ENCODE measurements at regions not wholly inside any gene's neighbourhood (a gene's known extent, or its start where the extent isn't known, plus 50 kb on each side); places are given as distances from the start of the nearest gene placed in this dataset.

DNA sequence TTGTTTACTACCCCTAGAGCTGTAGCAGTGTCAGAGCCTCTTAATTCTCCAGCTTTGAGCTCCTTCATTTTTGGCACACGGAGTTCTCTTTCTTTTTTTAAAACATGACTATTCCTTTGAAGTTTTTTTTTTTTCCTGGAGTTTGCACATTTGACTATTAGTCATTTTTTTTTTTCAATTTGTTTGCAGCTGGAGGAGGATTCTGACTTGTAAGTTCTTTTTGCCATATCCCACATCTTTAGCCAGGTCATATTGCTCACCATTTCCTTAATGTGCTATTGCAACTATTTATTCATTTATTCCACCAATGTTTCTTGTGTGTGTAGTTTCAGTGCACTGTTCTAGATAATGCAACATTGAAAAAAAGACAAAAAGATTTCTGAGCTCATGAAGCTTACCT lies 166.3 kb upstream of the ARHGAP20 start:
- 52 to 68% methylated on average over 1 of the region's 1 CpG for WGBS, 2 donors
- TF ChIP-seq POLR2A (IDR thresholded peaks at IDR 0.05) (no peak), CTCF (IDR thresholded peaks at IDR 0.05) (no peak)
- no peaks in the 10 kb centered on the region for H3K9me3 ChIP-seq
- no peak overlapping the region for H3K4me3 ChIP-seq
- H3K27me3 ChIP-seq, result no peaks in the 10 kb centered on the region
- no peaks in the 10 kb centered on the region for H3K36me3 ChIP-seq (ENCODE audit: low read depth, missing control alignments)
- peaks cover 21% of the 10 kb centered on the region for H3K4me1 ChIP-seq
- no peak overlapping the region for H3K27ac ChIP-seq
- intact Hi-C loops (cut with DNase I; ENCODE audit: low total_unique reads), result no loop called here
- no peak for DNase-seq

DNA sequence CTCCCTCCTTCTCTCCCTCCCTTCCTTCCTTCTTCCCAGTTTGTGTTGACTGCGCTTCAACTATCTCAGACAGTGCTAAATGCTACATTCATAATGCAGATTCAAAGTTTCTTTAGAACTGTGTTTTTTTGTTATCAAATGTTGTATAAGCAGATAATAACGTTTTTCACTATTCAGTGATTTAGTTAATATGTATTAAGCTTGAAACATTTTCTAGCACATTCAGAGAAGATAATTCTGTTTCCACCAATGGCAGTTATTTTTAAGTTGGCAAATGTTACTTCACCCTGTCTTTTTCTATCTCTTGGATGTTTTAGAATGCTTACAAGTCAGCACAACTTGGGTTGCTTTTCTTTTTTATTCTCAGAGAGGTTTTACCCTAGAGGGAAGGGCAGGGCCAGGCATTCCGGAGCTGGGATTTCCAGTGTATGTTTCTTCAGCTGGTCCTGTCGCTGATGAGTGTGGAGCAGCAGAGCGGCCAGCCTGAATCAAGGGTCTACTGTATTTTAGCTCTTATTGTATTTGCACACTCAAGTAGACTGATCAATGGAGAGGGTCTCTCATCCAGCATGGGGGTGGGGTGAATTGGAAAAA lies 162.3 kb upstream of the ARHGAP20 start:
- no peaks in the 10 kb centered on the region for H3K36me3 ChIP-seq (ENCODE audit: low read depth, missing control alignments)
- H3K4me3 ChIP-seq, result no peak overlapping the region
- no peaks in the 10 kb centered on the region for H3K9me3 ChIP-seq
- 28 to 32% methylated on average over 5 of the region's 5 CpGs for WGBS, 2 donors
- intact Hi-C loops (cut with DNase I; ENCODE audit: low total_unique reads), result no loop called here
- H3K27me3 ChIP-seq, result no peaks in the 10 kb centered on the region
- peaks cover 24% of the 10 kb centered on the region for H3K4me1 ChIP-seq
- peak overlapping the region in 1 of 2 donors; percentile 46 for H3K27ac ChIP-seq
- TF ChIP-seq POLR2A (IDR thresholded peaks at IDR 0.05) (no peak), CTCF (IDR thresholded peaks at IDR 0.05) (no peak)
- DNase-seq, result peak; percentile 59

- H3K4me1 ChIP-seq, result peaks cover 24% of the 10 kb centered on the region
- 69 to 78% methylated on average over 1 of the region's 1 CpG for WGBS, 2 donors
- peak overlapping the region in 1 of 2 donors; percentile 9 for H3K27ac ChIP-seq
- intact Hi-C loops (cut with DNase I; ENCODE audit: low total_unique reads), result no loop called here
- no peak overlapping the region for H3K4me3 ChIP-seq
- H3K36me3 ChIP-seq (ENCODE audit: low read depth, missing control alignments), result no peaks in the 10 kb centered on the region
- DNase-seq, result no peak
- H3K9me3 ChIP-seq, result no peaks in the 10 kb centered on the region
- no peak for TF ChIP-seq CTCF (IDR thresholded peaks at IDR 0.05)
- no peak for TF ChIP-seq POLR2A (IDR thresholded peaks at IDR 0.05)
- no peaks in the 10 kb centered on the region for H3K27me3 ChIP-seq
Observed at GRCh38 chr11:110873975-110874374, 161.7 kb upstream of the ARHGAP20 start.

DNA sequence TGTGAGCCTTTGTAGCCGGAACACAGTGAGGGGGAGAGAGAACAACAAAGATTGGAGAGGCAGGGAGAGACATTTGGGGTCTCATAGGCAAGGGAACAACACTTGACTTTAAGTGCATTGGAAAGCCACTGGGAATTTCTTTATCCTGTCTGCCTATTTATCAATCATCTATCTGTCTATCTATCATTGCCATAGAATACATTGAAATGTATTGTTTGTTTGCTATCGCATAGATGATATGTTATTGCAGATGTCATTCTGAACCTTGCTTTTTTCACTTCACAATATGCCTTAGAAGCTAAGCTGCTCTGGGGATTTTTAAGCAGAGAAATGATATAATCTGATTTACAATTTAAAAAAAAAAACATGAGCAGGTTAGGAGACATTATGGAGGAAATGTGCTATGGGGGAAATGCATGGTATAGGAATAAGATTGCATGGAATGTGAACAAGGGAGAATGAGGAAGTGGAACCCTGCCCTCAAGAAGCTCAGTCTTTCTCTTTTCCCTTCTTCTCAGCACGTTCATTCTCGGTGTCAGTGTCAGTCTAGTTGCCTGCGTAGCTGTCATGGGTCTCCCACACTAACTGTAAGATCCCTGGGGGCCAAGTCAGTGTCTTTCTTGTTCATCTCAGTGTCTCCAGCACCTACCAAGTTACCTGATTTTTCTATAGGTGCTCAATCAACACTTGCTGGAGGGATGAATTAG lies 158.7 kb upstream of the ARHGAP20 start:
- intact Hi-C loops (cut with DNase I; ENCODE audit: low total_unique reads), result no loop called here

More for the DNA sequence above, 158.7 kb upstream of the ARHGAP20 start:
- no peak overlapping the region for H3K4me3 ChIP-seq
- no peaks in the 10 kb centered on the region for H3K27me3 ChIP-seq
- peaks cover 29% of the 10 kb centered on the region for H3K4me1 ChIP-seq
- TF ChIP-seq CTCF (IDR thresholded peaks at IDR 0.05), result no peak
- TF ChIP-seq POLR2A (IDR thresholded peaks at IDR 0.05), result no peak
- WGBS, 2 donors, result 70 to 84% methylated on average over 5 of the region's 5 CpGs
- H3K9me3 ChIP-seq, result no peaks in the 10 kb centered on the region
- no peaks in the 10 kb centered on the region for H3K36me3 ChIP-seq (ENCODE audit: low read depth, missing control alignments)
- no peak overlapping the region for H3K27ac ChIP-seq
- no peak for DNase-seq

Data from testis (tissue), 2 donors.